ENCODE measurements at regions not wholly inside any gene's neighbourhood (a gene's known extent, or its start where the extent isn't known, plus 50 kb on each side); places are given as distances from the start of the nearest gene placed in this dataset.

DNA sequence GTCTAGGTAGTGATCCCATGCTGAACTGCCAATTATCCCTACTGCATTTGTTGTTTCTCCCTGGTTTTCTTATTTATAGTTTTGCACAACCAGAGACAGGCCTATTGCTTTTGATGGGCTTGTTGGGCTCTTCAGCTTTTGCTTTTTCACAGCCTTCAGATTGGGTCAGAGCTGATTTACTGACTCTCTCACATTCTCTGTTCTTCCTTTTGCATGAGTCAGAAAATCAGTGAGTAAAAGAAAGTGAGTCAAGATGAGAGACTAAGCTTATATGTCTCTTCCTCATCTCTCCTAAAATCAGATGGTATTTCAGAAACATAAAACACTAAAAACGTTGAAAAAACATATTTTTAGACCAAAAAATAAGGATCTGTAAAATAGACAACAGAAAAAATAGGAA lies 1135.4 kb downstream of the XPNPEP1 start:
- DNase-seq (ENCODE audit: low spot score): no peak

DNA sequence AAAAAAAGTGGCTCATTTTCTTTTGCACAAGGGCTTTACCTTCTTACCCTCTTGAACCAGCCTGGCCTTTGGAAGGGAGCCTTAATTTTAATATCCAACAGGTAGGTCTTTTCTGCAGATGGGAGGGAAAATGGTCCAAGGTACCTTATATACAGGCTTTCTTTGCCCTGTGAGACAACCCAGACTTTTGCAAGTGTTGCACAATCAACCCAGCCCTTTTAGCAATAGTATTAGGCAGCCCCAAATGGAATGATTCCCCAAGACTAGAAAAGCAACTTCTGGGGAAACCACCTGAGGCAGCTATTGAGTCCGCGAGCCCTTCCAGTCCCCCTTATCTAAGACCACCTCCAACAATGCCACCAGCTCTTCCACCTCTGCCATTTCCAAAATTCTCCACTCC lies 1138.3 kb downstream of the XPNPEP1 start:
- DNase-seq (ENCODE audit: low spot score): no peak

DNA sequence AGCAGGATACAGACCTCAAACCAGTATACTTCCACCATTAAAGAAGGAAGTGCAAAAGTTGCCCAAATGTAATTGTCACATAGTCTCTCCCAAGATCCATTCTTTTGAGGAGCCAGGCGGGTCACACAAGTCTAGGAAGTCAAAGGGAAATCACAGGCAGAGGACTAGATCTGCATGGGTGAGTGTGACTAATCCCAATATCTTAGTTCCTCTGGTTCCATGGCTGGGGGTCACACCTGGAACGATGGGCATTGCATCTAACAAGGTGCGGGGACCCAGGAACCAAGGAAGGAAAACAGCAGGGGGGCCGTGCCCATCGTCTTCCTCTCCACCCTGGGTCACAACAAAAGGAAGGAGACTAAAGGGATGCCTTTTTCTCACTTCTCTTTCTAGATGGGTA lies 1138.8 kb downstream of the XPNPEP1 start:
- no peak for DNase-seq (ENCODE audit: low spot score)

DNA sequence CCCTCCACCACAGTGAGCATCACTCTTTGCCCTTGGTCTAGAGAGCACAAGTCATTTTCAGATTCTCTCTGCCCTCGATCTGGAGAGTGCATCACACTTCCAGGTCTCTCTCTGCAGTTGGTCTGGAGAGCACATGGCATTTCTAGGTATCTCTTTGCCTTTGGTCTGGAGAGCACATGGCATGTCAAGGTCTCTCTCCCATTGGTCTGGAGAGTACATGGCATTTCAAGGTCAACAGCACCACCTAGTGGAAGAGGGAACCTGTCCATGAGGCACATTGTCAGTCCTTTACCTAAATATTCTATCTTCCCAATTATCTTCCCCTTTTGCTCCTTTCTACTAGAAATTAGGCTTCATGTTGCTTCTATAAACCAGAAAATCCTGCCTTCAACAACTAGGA lies 1139.4 kb downstream of the XPNPEP1 start:
- peak; percentile 30 for DNase-seq (ENCODE audit: low spot score)

DNA sequence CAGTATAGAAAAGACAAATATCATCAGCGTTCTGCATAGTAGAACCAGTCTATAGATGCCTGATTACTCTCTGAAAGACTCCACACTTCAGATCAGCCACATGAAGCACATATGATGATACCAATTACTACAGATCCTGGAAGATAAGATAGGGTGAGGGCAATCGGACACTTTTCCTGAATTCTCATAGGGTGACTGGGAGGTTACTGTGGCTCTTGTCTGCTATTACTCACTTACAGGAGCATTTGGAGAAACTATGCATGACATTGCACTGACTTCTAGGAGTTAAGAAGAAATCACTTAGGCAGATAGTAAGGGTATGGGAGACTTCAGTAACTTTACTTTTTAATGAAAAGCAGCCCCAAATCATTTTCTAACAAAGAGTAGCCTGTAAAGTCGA lies 1140.9 kb downstream of the XPNPEP1 start:
- no peak for DNase-seq (ENCODE audit: low spot score)

DNA sequence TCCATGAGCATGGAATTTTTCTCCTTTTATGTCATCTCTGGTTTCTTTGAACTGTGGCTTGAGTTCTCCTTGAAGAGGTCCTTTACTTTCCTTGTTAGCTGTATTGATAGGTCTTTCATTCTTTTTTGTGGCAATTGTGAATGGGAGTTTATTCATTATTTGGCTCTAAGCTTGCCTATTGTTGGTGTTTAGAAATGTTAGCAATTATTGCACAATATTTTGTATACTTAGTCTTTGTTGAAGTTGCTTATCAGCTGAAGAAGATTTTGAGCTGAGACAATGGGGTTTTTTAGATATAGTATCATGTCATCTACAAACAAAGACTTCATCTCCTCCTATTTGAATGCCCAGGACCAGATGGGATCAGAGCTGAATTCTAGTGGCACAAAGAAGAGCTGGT lies 1143.8 kb downstream of the XPNPEP1 start:
- DNase-seq (ENCODE audit: low spot score): no peak

DNA sequence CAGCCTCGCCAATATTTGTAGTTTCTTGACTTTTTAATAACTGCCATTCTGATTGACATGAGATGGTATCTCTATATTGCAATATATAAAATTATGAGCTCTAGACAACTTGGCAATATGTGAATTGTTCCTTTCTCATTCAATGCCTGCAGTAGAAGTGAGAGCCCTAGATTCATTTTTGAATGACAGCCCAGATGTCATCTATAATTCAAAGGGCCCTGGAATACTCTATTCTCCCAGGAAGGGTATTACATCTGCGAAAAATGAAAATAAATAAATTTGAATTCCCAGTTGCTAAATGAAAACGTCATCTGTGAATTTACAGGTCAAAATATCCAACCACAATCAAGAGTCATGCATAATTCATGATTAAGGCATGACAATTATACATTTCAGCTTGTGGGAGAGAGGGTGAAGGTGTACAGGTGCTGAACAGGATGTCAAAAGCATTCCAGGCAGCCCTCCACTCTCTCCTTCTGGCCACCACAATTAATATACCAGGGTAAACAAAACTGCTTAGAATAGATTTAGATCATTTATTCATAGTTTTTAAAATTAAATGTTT lies 1147.3 kb downstream of the XPNPEP1 start:
- no peak for DNase-seq (ENCODE audit: low spot score)

DNA sequence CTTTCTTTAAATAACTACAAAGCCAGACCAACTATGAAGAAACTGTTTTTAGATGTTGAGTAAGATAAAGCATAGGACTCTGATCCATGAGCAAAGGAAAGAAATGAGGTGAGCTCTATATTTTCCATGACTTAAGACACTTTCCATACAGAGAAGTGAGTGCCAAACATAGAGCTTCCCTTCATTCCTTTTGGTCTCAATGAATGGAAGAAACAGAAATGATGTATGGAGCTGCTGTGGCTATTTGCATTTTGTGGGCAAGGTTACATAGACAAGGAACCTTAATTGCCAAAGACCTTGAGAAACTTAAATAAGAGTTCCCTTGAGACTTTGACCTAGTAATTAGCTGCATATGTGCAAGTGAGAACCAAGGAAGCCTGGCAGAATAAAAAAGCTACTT lies 1152.2 kb downstream of the XPNPEP1 start:
- DNase-seq (ENCODE audit: low spot score): no peak

DNA sequence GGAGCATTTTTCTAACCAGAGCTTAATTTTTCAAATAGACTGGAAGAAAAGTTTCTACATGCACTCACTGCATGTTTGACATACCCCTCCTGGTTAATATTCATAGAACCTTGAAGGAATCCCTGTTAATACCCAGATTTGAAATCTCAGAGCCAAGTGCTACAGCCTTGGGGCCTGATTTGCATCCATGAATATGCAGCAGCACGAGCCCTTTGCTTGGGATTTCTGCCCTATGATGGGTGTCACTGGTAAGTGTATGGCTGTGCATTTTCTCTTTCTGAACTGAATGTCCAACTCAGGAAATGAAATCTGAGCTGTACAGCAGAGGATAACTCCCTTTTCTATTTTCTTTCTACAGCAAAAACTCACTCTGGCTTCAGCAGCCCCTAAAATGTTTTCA lies 1157.5 kb downstream of the XPNPEP1 start:
- DNase-seq (ENCODE audit: low spot score): no peak

DNA sequence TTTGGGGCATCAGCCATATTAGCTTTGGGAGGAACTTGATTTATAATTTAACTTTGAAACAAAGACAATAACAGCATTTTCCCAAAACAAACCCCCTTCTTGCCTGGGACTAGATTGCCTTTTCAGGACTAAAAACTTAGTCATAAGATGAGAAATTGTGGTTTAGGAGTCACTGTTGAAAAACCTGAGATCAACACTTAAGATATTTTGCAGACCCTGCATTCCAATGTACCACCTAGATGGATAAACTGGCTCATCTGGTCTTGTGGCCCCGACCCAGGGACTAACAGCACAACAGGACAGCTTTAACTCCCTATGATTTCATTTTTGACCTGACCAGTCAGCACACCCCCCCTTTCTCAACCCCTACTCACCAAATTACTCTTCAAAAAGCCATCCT lies 1165.4 kb downstream of the XPNPEP1 start:
- no peak for DNase-seq (ENCODE audit: low spot score)

DNA sequence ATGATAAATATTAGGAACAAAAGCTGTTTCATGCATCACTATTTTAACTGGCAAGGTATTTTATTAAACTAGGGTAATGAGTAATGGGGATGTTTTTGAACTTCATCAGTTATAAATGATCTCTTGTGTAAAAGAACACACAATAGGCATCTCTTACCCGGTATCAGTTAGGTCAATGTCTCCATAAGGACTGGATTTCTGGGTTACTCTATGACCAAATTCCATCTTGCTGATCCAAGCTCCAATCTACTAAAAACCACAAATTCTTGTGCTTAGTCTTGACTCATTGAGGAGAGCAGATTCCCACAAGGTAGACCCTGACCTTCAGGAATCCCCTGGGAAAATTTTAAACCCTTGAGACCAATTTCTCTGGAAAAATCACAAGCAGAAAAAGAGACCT lies 1167.7 kb downstream of the XPNPEP1 start:
- no peak for DNase-seq (ENCODE audit: low spot score)

DNA sequence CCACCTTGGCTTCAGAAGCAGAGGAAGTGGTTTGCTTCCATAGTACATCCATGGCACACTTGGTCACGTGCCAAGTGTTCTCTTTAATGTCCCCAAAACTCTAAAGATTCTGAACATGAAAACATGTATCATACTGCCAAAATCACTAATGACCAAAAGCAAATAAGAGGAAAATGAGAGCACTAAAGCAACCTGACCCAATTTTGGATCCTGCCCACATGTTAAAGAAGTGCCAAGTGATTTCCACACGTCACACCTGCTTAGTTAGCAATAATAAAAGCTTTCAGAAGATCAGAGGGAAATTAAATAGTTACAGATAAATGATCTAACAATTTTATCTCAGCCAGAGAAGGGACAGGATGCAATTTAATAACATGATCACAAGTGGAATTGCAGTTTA lies 1170.0 kb downstream of the XPNPEP1 start:
- DNase-seq (ENCODE audit: low spot score): no peak

DNA sequence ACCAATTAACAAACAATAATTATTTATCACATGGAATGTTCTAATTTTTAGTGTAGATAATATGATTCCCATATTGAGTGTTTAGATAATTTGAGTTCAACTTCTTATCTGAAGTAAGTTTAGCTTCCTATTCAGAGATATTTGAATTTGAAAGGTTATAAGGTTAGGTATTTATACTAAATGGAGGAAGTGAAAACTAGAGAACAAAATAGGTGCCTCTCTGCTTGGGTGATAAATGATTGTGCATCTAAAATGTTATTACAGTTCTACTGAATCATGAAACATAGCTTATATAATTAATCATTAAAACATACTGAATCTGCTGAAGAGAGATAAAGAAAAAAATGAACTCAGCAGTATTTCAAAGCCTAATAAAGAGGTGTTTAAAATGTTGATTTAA lies 1174.3 kb downstream of the XPNPEP1 start:
- DNase-seq (ENCODE audit: low spot score): no peak

DNA sequence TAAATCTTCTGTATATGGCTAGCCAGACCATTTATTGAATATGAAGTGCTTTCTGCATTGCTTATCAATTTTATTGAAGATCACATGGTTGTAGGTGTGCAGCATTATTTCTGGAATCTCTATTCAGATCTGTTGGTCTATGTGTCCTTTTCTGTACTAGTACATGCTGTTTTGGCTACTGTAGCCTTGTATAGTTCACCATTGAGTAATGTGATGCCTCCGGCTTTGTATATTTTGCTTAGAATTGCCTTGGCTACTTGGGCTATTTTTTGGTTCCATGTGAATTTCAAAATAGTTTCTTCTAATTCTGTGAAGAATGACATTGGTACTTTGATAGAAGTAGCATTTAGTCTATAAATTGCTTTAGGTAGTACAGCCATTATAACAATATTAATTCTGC lies 1187.2 kb downstream of the XPNPEP1 start:
- DNase-seq (ENCODE audit: low spot score): no peak

DNA sequence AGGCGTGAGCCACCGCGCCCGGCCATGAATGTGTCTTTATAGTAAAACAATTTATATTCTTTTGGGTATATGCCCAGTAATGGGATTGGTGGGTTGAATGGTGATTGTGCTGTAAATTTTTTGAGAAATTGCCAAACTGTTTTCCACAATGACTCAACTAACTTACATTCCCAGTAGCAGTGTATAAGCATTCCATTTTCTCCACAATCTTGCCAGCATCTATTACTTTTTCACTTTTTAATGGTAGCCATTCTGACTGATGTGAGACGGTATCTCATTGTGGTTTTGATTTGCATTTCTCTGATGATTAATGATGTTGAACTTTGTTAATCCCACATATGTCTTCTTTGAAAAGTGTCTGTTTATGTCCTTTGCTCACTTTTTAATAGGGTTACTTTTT lies 1187.9 kb downstream of the XPNPEP1 start:
- no peak for DNase-seq (ENCODE audit: low spot score)

DNA sequence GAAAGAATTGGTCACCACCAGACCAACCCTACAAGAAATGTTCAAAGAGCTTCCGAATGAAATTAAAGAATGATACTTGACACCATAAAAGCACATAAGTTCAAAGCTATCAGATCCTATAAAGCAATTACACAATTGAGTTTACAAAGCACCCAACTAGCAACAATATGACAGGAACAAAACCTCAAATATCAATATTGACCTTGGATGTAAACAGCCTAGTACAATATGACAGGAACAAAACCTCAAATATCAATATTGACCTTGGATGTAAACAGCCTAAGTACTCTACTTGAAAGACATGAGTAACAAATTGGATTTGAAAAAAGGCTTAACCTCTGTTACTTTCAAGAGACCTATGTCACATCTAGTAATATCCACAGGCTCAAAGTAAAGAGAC lies 1201.4 kb downstream of the XPNPEP1 start:
- DNase-seq (ENCODE audit: low spot score): peak; percentile 27

DNA sequence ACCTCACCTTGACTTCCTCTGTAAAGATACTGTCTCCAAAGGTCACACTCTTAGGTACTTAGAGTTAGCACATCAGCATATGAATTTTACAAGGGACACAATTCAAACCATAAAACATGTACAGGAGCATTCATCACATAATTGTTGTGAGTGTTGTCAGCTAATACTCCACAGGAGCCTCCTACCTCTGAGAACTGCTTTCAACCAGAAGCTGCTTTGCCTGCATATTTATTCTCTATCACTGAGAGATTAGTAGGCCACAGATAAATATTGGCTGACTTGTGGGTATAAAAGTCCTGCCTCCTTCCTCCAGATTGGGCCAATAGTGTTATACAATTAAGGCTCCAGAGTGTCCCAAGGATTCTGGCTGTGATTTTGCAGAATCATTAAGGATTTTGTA lies 1207.0 kb downstream of the XPNPEP1 start:
- DNase-seq (ENCODE audit: low spot score): no peak

DNA sequence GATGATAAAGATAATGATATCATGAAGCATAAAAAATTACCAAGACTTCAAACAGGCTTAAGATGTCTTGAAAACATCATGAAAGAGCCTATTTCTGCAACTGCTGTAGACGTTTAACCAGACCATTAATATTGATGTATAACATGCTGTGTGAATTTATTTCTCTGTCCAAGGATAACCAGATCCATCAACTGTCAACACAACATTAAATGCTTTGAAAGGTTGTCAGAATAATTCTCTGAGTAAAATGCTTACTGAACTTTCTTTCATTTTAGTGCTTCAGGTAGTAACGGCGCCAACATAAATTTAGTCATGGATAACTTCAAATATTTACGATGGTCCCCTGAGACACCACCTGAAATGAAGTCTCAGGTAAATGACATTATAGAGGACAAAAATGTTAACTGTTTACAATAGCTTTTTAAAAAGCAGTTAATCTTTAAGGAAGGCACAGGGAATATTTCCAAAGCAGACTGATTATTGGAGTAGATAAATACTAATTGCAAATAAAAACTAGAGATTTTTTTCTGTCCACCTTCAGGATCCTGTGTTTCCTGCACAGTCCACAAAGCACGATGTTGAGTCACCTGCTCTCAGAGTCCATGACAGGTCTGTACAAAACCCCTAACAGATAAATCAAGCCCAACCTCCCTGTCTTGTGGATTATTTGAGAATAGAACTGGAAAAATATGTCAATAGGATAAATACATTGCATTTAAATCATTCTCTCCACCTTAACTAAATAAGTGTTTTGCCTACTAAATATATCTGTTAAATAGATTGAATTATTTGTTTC lies 1213.2 kb downstream of the XPNPEP1 start:
- DNase-seq (ENCODE audit: low spot score): no peak

DNA sequence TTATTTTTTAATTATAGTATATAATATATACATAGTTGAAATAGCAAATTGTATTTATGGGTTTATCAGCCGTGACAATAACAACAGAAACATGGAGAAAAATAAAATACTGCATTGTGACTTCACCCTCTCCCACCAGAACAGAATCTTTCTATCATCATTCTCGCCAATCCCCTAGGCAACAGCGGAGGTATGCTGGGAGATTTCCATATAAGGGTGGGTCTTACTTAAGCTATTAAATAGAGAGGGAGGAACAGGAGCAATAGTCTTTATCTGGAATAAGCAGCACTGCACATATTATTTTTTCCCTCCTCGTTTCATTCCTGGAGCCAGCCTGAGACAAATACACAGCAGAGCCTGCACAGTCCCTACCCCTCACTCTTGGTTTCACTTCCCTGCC lies 1214.9 kb downstream of the XPNPEP1 start:
- DNase-seq (ENCODE audit: low spot score): no peak

DNA sequence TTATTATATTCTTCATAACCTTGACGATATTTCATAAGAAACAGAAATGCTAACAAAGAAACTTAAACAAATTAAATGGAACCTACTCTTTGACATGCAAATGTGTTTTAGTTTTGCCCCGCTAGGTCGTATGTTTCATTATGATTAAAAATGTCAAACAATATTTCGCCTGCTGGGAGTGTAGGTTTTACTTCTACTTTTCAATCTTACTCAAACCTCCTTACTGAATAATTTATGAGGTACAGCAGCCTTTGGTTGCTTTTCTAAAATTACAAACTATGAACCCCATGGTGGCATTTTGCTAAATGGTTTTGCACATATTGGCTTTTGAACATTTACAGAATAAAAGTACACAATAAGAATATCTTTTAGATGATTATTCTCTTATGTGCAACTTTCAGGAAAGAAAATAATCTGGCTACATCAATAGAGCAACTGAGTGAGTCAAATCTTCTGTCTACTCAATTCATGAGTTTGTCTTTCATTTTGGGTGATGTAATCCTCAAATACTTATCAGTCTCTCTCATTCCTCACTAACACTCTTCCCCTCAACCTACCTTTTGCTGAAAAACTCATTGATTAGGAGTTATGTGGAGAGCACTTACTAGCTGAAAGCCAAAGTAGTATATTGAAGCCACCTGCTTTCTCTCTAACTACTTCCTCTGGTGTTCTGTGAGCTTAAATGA lies 1226.4 kb downstream of the XPNPEP1 start:
- no peak for DNase-seq (ENCODE audit: low spot score)

DNA sequence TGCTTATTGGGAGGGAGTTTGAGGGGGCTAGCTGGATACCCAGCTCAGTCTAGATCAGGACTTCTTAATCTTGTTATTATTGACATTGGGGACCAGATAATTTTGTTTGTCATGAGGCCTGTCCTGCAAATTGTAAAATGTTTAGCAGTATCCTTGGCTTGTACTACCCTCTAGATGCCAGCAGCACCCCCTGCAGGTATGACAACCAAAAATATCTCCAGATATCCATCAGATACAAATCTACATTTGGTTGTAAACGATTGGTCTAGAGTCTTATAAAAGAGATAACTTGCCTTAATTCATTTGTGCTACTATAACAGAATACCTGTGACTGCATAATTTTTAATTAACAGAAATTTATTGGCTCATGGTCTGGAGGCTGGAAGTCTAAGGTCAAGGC lies 1232.2 kb downstream of the XPNPEP1 start:
- no peak for DNase-seq (ENCODE audit: low spot score)

DNA sequence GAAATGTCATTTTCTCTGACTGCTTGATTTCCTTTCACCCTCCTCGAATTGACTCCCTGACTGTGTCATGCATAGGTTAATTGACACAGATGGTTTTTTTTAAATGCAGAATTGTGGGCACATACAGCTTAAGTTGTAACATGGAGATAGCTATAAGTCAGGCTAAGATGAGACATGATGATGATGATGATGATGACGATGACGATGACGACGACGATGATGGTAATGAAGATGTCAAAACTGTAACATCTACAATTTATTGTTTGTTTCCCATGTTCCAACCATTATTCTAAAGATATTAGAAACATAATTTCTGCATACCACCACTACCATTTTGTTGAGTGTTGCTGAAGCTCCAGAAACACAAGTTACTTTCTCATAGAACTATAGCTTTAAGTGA lies 1232.8 kb downstream of the XPNPEP1 start:
- no peak for DNase-seq (ENCODE audit: low spot score)

DNA sequence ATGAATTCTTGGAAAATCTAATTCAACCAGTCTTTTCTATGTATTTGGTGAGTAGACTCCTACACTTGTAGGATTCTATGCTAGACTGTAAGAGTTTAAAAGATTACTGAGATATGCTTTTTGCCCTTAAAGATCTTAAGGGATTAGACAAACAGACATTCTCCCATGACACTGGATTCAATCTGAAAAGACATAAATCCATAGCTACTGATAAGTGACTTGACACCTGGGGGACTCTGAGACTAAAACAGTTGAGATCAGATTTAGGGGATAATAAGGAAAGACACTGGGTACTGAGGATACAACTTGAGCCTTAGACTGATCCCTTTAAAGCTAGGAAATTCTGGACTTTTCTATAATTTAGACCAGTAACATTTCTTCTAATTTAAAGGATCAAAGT lies 1233.4 kb downstream of the XPNPEP1 start:
- DNase-seq (ENCODE audit: low spot score): no peak

DNA sequence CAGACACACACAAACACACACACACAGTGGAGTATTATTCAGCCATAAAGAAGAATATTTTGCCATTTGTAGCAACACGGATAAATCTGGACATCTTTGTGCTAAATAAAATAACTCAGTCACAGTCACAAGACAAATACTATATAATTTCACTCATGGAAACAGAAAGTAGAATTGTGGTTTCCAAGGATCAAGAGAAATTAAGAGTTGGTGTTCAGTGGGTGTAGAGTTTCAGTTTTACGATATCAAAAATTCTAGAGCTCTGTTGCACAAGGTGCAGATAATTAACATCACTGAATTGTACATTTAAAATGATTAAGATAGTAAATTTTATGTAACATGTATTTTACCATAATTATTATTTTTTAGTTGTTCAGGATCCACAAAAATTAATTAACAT lies 1235.0 kb downstream of the XPNPEP1 start:
- DNase-seq (ENCODE audit: low spot score): no peak
